Pancreas (tissue), 10 donors: ENCODE measurements at regions not wholly inside any gene's neighbourhood (a gene's known extent, or its start where the extent isn't known, plus 50 kb on each side); places are given as distances from the start of the nearest gene placed in this dataset.

Experiments
- ATAC-seq, 4 donors: fragments of 200-7000 bp; cut with Tn5 transposase; one replicate each; pipeline versions ENCODE4 v1.8.0 to v1.9.1; 2020; ENCODE audit warnings: mild to moderate bottlenecking in 4 of 4, moderate library complexity in 4 of 4
- DNase-seq, 6 donors: peaks; one replicate each; pipeline ENCODE4 v3.0.0-alpha.2; 2020
- FAIRE-seq: peaks from 2 replicates; lab custom pipeline; 2012; peaks lifted over from hg19 to GRCh38; lab: Jason Lieb, UNC
- H3K27ac ChIP-seq, 4 donors: fragments of 200-600 bp; sonication (generic); 1 replicate in 3 of 4; 2 replicates in 1 of 4; pipeline versions ENCODE4 v1.5.0 to v1.8.0; 2020
- H3K27me3 ChIP-seq, 4 donors: fragments of 200-600 bp; one replicate each; pipeline ENCODE4 v1.8.0; 2021
- H3K36me3 ChIP-seq, 3 donors: fragments of 200-600 bp; sonication (generic) in 1 of 3; one replicate each; pipeline versions ENCODE4 v1.5.0 to v1.8.0; 2020 to 2021
- H3K4me1 ChIP-seq, 3 donors: fragments of 200-600 bp; one replicate each; pipeline ENCODE4 v1.8.0; 2021
- H3K4me3 ChIP-seq, 4 donors: fragments of 200-600 bp; sonication (generic) in 2 of 4; one replicate each; pipeline versions ENCODE4 v1.5.0 to v1.8.0; 2020 to 2021
- H3K9me3 ChIP-seq, 4 donors: fragments of 200-600 bp; one replicate each; pipeline ENCODE4 v1.8.0; 2021
- WGBS, 2 donors: extraction: QIAGEN DNeasy Blood & Tissue Kit; methylation state at CpG; one replicate each; pipeline ENCODE4 v1.1.7; 2013; 5-methylcytosine and 5-hydroxymethylcytosine counted together
- intact Hi-C, 3 donors: fragments of 100-400 bp; cut with DNase I; formaldehyde crosslinking; loops; one replicate each; pipeline versions ENCODE4 v1.11.1 to v1.14.2; 2022
- TF ChIP-seq, protein P1 (sequence below), 4 donors: fragments of 200-600 bp; sonication (generic) in 3 of 4; IDR thresholded peaks; one replicate each; pipeline versions ENCODE4 v1.5.0 to v1.8.0; 2021; ENCODE audit warnings: antibody characterized with exemption in 4 of 4
- donor health status: healthy with polysubstance abuse.
- donor health status: DM: no; HTN: no; CAD: no; lungs with moderate emphysema.
- donor health status: DM: no; HTN: no; CAD: no.
- donor health status: control.
- donor health status: control.
- donor health status: Bipolar disorder and iron deficiency.
- donor health status: DM: yes; HTN: yes; CAD: no.
- donor health status: DM: no; HTN: no; CAD: no.
- donor health status: DM: no; HTN: no; CAD: no.
- donor health status: DM: yes; HTN: yes; CAD: no.

DNA sequence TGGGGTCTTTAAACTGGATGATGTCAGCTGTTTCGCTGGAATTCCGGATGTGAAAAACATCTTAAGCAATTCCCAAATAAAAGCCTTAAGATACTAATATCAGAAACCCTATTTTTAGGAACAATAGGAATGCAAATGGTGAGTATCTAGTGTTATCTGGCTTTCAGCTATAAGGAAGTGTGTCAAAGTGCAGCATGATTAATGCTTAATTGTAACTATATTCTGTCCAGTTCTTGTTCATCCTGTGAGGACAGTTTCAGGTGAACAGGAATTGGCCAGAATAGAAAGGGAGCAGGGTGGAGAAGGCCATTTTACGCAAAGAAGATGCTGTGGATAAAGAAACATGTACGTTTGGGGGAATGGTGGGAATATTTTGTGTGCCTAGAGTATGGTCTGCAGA lies 108.2 kb downstream of the RASSF10 start:
- H3K27ac ChIP-seq = no peak overlapping the region
- FAIRE-seq (no peak), DNase-seq (no peak), ATAC-seq (no peak)
- TF ChIP-seq, protein P1, sequence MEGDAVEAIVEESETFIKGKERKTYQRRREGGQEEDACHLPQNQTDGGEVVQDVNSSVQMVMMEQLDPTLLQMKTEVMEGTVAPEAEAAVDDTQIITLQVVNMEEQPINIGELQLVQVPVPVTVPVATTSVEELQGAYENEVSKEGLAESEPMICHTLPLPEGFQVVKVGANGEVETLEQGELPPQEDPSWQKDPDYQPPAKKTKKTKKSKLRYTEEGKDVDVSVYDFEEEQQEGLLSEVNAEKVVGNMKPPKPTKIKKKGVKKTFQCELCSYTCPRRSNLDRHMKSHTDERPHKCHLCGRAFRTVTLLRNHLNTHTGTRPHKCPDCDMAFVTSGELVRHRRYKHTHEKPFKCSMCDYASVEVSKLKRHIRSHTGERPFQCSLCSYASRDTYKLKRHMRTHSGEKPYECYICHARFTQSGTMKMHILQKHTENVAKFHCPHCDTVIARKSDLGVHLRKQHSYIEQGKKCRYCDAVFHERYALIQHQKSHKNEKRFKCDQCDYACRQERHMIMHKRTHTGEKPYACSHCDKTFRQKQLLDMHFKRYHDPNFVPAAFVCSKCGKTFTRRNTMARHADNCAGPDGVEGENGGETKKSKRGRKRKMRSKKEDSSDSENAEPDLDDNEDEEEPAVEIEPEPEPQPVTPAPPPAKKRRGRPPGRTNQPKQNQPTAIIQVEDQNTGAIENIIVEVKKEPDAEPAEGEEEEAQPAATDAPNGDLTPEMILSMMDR (IDR thresholded peaks at IDR 0.05) = no peak
- no peaks in the 10 kb centered on the region for H3K27me3 ChIP-seq
- intact Hi-C loops = no loop called here
- H3K4me3 ChIP-seq = no peak overlapping the region
- 35 to 38% methylated on average over 4 of the region's 4 CpGs for WGBS, 2 donors
- H3K4me1 ChIP-seq = no peaks in the 10 kb centered on the region
- H3K9me3 ChIP-seq = no peaks in the 10 kb centered on the region
- H3K36me3 ChIP-seq = no peaks in the 10 kb centered on the region

DNA sequence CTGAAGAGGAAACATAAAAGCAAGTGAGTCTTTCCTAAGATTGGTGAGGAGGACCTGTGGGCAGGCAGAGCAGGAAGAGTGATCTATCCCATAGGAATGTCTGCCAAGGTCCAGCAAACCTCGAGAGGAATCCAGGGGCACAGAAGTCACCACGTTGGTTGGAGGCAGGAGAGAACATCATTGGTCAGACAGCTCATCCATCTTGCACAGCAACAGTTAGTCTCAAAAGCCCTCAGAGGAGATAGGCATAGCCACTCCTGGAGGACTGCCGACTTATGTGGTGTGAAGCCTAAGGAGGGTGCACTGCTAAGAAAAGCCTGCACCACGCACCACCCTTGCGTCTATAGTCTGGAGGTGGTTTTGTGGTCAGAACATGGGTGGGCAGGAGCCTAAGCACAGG lies 109.1 kb downstream of the RASSF10 start:
- TF ChIP-seq, protein P1 (IDR thresholded peaks at IDR 0.05) = no peak
- Histone ChIP-seq H3K27me3 (no peaks in the 10 kb centered on the region), H3K9me3 (no peaks in the 10 kb centered on the region), H3K4me3 (no peak overlapping the region), H3K4me1 (no peaks in the 10 kb centered on the region), H3K27ac (no peak overlapping the region), H3K36me3 (no peaks in the 10 kb centered on the region)
- WGBS, 2 donors = 76 to 78% methylated on average over 5 of the region's 5 CpGs
- DNase-seq (no peak), ATAC-seq (no peak), FAIRE-seq (no peak)
- intact Hi-C loops = no loop called here

DNA sequence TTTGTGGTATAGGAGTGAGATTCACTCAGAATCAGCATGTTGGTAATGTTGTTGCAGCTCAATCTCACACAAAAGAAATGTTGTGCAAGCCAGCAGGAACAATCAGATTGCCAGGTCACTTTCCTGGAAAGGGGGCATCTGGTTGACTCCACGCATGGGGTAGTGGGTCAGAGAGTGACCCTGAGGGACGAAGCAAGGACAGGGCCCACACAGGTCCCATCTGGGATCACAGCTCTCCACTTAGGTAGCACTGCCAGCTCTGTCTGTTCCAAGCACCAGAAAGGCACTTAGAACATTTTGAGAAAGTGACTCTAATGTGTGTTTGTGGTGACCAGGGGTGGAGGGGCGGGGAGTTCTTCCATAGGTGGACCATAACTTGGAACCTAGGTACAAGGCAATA lies 109.5 kb downstream of the RASSF10 start:
- TF ChIP-seq, protein P1 (IDR thresholded peaks at IDR 0.05) = no peak
- DNase-seq = no peak
- H3K4me1 ChIP-seq = no peaks in the 10 kb centered on the region
- H3K4me3 ChIP-seq = no peak overlapping the region
- intact Hi-C loops = no loop called here
- no peak for ATAC-seq
- no peaks in the 10 kb centered on the region for H3K9me3 ChIP-seq
- no peaks in the 10 kb centered on the region for H3K27me3 ChIP-seq
- H3K36me3 ChIP-seq = no peaks in the 10 kb centered on the region
- FAIRE-seq = no peak
- 87 to 93% methylated on average over 3 of the region's 3 CpGs for WGBS, 2 donors
- H3K27ac ChIP-seq = no peak overlapping the region

DNA sequence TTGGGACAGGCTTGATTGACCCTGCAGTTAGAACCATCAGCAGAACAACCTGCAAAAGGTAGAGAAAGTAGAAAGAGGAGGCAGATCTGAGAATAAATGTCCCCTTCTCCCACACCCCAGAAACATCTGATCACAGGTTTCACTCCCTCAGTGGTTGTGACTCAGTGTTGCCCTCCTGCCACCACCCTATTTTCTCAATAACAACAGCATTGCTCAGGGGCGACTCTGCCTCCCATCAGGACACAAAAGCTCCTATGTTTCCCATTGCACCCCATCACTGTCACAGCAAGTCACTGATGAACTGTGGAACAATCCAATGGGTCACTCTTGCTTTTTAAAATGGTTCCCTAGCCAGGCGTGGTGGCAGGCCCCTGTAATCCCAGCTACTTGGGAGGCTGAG lies 110.2 kb downstream of the RASSF10 start:
- H3K9me3 ChIP-seq = no peaks in the 10 kb centered on the region
- no peaks in the 10 kb centered on the region for H3K4me1 ChIP-seq
- ATAC-seq (no peak), FAIRE-seq (no peak), DNase-seq (no peak)
- H3K36me3 ChIP-seq = no peaks in the 10 kb centered on the region
- no peaks in the 10 kb centered on the region for H3K27me3 ChIP-seq
- no peak overlapping the region for H3K27ac ChIP-seq
- intact Hi-C loops = no loop called here
- 84 to 98% methylated on average over 2 of the region's 2 CpGs for WGBS, 2 donors
- H3K4me3 ChIP-seq = no peak overlapping the region
- TF ChIP-seq, protein P1 (IDR thresholded peaks at IDR 0.05) = no peak

DNA sequence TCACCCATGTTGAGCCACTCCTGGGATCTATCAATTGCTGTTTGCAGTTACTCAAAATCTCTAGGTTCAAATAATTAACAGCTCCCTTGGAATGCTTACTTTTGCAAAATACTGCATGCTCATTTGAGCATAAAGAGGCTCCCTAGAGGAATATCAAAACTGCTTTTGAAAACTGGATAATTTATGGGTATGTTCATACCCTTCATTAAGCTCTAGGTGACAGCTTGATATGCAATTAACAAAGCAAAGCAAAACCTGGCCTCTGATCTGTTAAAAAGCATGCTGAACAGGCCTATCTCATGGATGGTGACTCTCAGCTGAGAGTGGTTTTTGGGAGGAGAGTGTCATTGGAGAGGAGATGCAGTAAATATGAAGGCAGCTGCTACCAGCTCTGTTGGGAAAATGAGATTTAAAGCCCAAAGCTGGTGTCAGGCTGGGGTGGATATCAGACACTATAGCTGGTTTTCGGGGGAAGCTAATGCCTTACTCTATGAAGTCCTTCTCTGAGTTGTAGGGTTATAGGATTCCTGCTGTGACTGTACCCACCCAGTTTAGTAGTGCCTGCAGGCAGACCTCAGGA lies 110.9 kb downstream of the RASSF10 start:
- Histone ChIP-seq H3K36me3 (no peaks in the 10 kb centered on the region), H3K4me1 (no peaks in the 10 kb centered on the region), H3K9me3 (no peaks in the 10 kb centered on the region), H3K4me3 (no peak overlapping the region), H3K27ac (no peak overlapping the region), H3K27me3 (no peaks in the 10 kb centered on the region)
- intact Hi-C loops = no loop called here
- FAIRE-seq (no peak), DNase-seq (no peak), ATAC-seq (no peak)
- TF ChIP-seq, protein P1 (IDR thresholded peaks at IDR 0.05) = no peak
- 86 to 100% methylated on average over 1 of the region's 1 CpG for WGBS, 2 donors
